Sigmoid colon (tissue), 4 donors: ENCODE measurements at regions not wholly inside any gene's neighbourhood (a gene's known extent, or its start where the extent isn't known, plus 50 kb on each side); places are given as distances from the start of the nearest gene placed in this dataset.

ENCODE experiments used
- POLR2A ChIP-seq, 2 donors: fragments of 450-650 bp; IDR thresholded peaks; one replicate each; pipeline ENCODE4 v1.6.1; 2016; ENCODE audit warnings: antibody characterized with exemption in 2 of 2, mild to moderate bottlenecking in 2 of 2, moderate library complexity in 2 of 2
- POLR2AphosphoS5 ChIP-seq, 4 donors: sonication (generic); formaldehyde crosslinking; IDR thresholded peaks; one replicate each; pipeline ENCODE4 v1.6.1; 2017; ENCODE audit warnings: antibody characterized with exemption in 4 of 4
- TF ChIP-seq, protein P1 (sequence below), 4 experiments: fragments of 450-650 bp in 3 of 4; fragments of 200-600 bp in 1 of 4; IDR thresholded peaks; one replicate each; pipeline ENCODE4 v1.5.1; 2016 to 2019; ENCODE audit warnings: antibody characterized with exemption in 4 of 4, mild to moderate bottlenecking in 3 of 4, moderate library complexity in 2 of 4

DNA sequence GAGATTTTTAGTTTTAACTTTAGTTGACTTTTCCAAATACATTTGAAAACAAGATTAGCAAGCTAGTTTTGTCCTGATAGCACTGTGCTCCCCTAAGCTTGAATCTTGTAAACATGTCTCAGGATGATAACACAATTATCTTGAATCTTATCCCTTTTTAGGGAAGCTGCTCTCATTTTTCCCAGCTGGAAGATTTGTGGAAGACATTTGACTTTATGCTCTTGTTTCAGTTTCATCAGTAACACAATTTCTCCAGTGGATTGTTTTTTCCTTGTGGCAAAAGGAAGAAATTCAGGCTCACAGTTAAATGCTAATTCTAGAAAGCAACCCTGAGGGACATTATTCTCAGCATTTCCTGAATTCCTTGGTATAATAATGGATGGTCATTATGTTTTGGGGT, 88.8 kb downstream of the CDC7 start:
- TF ChIP-seq POLR2AphosphoS5 (IDR thresholded peaks at IDR 0.05) (no peak), POLR2A (IDR thresholded peaks at IDR 0.05) (no peak)
- TF ChIP-seq, protein P1, sequence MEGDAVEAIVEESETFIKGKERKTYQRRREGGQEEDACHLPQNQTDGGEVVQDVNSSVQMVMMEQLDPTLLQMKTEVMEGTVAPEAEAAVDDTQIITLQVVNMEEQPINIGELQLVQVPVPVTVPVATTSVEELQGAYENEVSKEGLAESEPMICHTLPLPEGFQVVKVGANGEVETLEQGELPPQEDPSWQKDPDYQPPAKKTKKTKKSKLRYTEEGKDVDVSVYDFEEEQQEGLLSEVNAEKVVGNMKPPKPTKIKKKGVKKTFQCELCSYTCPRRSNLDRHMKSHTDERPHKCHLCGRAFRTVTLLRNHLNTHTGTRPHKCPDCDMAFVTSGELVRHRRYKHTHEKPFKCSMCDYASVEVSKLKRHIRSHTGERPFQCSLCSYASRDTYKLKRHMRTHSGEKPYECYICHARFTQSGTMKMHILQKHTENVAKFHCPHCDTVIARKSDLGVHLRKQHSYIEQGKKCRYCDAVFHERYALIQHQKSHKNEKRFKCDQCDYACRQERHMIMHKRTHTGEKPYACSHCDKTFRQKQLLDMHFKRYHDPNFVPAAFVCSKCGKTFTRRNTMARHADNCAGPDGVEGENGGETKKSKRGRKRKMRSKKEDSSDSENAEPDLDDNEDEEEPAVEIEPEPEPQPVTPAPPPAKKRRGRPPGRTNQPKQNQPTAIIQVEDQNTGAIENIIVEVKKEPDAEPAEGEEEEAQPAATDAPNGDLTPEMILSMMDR (IDR thresholded peaks at IDR 0.05) = peak in 1 of 4 experiments; percentile 15
